ENCODE measurements at regions not wholly inside any gene's neighbourhood (a gene's known extent, or its start where the extent isn't known, plus 50 kb on each side); places are given as distances from the start of the nearest gene placed in this dataset.

DNA sequence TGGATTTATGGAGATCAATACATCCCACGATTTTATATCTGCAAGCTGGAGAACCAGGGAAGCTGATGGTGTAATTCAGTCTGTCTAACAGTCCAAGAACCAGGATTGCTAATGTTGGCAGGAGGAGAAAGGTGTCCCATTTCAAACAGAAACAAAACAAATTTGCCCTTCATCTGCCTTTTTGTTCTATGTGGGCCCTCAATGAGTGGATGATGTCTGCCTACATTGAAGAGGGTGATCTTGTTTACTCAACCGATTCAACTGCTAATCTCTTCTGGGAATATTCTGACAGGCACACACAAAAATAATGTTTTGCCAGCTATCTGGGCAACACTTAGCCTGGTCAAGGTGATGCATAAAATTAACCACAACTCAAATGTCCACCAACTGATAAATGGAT, 65.1 kb upstream of the IL33 start:
- DNase-seq, result no peak
- Mint-ChIP-seq H3K9me3 (no peaks in the 10 kb centered on the region), H3K27me3 (ENCODE audit: insufficient read depth) (no peaks in the 10 kb centered on the region), H3K36me3 (ENCODE audit: low read depth) (no peaks in the 10 kb centered on the region), H3K4me1 (no peaks in the 10 kb centered on the region), H3K27ac (no peak overlapping the region), H3K4me3 (no peak overlapping the region)
- no peak overlapping the region for H3K4me3 ChIP-seq (ENCODE audit: low read length)
- no peak overlapping the region for H3K9ac ChIP-seq (ENCODE audit: extremely low read depth, low read length, poor library complexity, severe bottlenecking)
- no peaks in the 10 kb centered on the region for H3K4me1 ChIP-seq (ENCODE audit: control insufficient read depth, insufficient read depth, low read length)
- no peaks in the 10 kb centered on the region for H3K27me3 ChIP-seq (ENCODE audit: control insufficient read depth, insufficient read depth, low read length, poor library complexity, severe bottlenecking)
- no peak overlapping the region for H3K27ac ChIP-seq (ENCODE audit: low read depth, low read length)
- WGBS, 2 experiments (ENCODE audit: insufficient coverage in 1 of 2, insufficient read length in 1 of 2), result 98% methylated on average over 2 of the region's 2 CpGs; no CpG with 5 or more reads in 1 of the 2 experiments
- H3K36me3 ChIP-seq (ENCODE audit: control insufficient read depth, insufficient read depth, low read length), result no peaks in the 10 kb centered on the region
- TF ChIP-seq, protein P1, sequence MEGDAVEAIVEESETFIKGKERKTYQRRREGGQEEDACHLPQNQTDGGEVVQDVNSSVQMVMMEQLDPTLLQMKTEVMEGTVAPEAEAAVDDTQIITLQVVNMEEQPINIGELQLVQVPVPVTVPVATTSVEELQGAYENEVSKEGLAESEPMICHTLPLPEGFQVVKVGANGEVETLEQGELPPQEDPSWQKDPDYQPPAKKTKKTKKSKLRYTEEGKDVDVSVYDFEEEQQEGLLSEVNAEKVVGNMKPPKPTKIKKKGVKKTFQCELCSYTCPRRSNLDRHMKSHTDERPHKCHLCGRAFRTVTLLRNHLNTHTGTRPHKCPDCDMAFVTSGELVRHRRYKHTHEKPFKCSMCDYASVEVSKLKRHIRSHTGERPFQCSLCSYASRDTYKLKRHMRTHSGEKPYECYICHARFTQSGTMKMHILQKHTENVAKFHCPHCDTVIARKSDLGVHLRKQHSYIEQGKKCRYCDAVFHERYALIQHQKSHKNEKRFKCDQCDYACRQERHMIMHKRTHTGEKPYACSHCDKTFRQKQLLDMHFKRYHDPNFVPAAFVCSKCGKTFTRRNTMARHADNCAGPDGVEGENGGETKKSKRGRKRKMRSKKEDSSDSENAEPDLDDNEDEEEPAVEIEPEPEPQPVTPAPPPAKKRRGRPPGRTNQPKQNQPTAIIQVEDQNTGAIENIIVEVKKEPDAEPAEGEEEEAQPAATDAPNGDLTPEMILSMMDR (conservative IDR thresholded peaks at IDR 0.05), result no peak
- H3K9me3 ChIP-seq (ENCODE audit: control insufficient read depth, low read length), result no peaks in the 10 kb centered on the region

DNA sequence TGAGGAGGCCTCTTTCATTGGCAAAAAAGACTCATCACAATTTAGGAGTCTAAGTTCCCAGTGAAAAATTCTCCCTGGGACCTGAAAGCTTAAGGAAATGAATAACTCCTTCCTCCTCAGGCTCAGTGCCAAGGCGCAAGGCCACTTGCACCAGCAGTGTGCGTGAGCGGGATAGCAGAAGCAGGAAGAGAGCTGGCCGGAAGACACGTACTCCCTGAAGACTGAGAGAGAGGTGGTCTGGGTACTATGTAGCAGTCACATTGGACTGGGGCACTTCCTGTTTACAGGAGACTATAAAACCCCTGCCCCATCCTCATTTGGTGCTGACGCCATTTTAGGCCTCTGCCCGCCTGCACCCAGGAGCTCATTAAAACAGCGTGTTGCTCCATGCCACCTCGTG, 66.3 kb upstream of the IL33 start:
- Mint-ChIP-seq H3K9me3 (no peaks in the 10 kb centered on the region), H3K27me3 (ENCODE audit: insufficient read depth) (no peaks in the 10 kb centered on the region), H3K4me3 (no peak overlapping the region), H3K36me3 (ENCODE audit: low read depth) (no peaks in the 10 kb centered on the region), H3K27ac (no peak overlapping the region), H3K4me1 (no peaks in the 10 kb centered on the region)
- H3K27me3 ChIP-seq (ENCODE audit: control insufficient read depth, insufficient read depth, low read length, poor library complexity, severe bottlenecking), result no peaks in the 10 kb centered on the region
- H3K4me1 ChIP-seq (ENCODE audit: control insufficient read depth, insufficient read depth, low read length), result no peaks in the 10 kb centered on the region
- H3K9ac ChIP-seq (ENCODE audit: extremely low read depth, low read length, poor library complexity, severe bottlenecking), result no peak overlapping the region
- H3K27ac ChIP-seq (ENCODE audit: low read depth, low read length), result no peak overlapping the region
- no peaks in the 10 kb centered on the region for H3K9me3 ChIP-seq (ENCODE audit: control insufficient read depth, low read length)
- no peak overlapping the region for H3K4me3 ChIP-seq (ENCODE audit: low read length)
- H3K36me3 ChIP-seq (ENCODE audit: control insufficient read depth, insufficient read depth, low read length), result no peaks in the 10 kb centered on the region
- TF ChIP-seq, protein P1 (conservative IDR thresholded peaks at IDR 0.05), result no peak
- 94 to 96% methylated on average over 3 to 9 of the region's 9 CpGs for WGBS, 2 experiments (ENCODE audit: insufficient coverage in 1 of 2, insufficient read length in 1 of 2)
- DNase-seq, result no peak

DNA sequence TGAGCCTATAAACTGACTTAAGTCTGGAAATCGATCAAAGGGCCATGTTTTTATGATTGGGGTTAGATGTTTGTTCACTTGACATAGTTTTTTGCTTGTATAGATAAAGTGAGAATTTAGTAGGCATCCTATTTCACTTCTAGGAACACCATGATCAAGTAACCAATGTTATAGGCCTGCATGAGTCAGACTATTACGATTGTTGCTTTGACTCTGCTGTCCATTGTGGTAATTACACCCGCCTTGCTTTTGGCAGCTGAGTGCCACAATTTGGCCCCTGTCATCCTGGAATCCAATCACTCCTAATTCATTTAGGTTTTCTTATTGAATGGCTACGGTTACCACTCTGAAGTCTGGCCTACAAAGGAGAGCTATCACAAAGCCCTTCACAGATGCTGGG, 67.8 kb upstream of the IL33 start:
- Mint-ChIP-seq H3K36me3 (ENCODE audit: low read depth) (no peaks in the 10 kb centered on the region), H3K4me1 (no peaks in the 10 kb centered on the region), H3K27me3 (ENCODE audit: insufficient read depth) (no peaks in the 10 kb centered on the region), H3K27ac (no peak overlapping the region), H3K4me3 (no peak overlapping the region), H3K9me3 (no peaks in the 10 kb centered on the region)
- TF ChIP-seq, protein P1 (conservative IDR thresholded peaks at IDR 0.05), result no peak
- H3K4me1 ChIP-seq (ENCODE audit: control insufficient read depth, insufficient read depth, low read length), result no peaks in the 10 kb centered on the region
- no peaks in the 10 kb centered on the region for H3K27me3 ChIP-seq (ENCODE audit: control insufficient read depth, insufficient read depth, low read length, poor library complexity, severe bottlenecking)
- no peak overlapping the region for H3K9ac ChIP-seq (ENCODE audit: extremely low read depth, low read length, poor library complexity, severe bottlenecking)
- WGBS, 2 experiments (ENCODE audit: insufficient coverage in 1 of 2, insufficient read length in 1 of 2), result 84 to 93% methylated on average over 4 of the region's 4 CpGs
- no peaks in the 10 kb centered on the region for H3K36me3 ChIP-seq (ENCODE audit: control insufficient read depth, insufficient read depth, low read length)
- DNase-seq, result no peak
- H3K27ac ChIP-seq (ENCODE audit: low read depth, low read length), result no peak overlapping the region
- no peak overlapping the region for H3K4me3 ChIP-seq (ENCODE audit: low read length)
- no peaks in the 10 kb centered on the region for H3K9me3 ChIP-seq (ENCODE audit: control insufficient read depth, low read length)
